ENCODE measurements at regions not wholly inside any gene's neighbourhood (a gene's known extent, or its start where the extent isn't known, plus 50 kb on each side); places are given as distances from the start of the nearest gene placed in this dataset.

- no peaks in the 10 kb centered on the region for H3K9me3 ChIP-seq
- no peaks in the 10 kb centered on the region for H3K4me1 ChIP-seq
- no peaks in the 10 kb centered on the region for H3K27me3 ChIP-seq
- H3K27ac ChIP-seq (replicated peaks in 1 of 4), result no peak overlapping the region
- 89% methylated on average over 2 of the region's 2 CpGs for WGBS
- H3K36me3 ChIP-seq, result no peaks in the 10 kb centered on the region
- DNase-seq (ENCODE audit: extremely low spot score), result no peak
- H3K4me3 ChIP-seq, result no peak overlapping the region
- intact Hi-C loops (cut with DNase I), result no loop called here
- no peak for TF ChIP-seq CTCF (IDR thresholded peaks at IDR 0.05)
- TF ChIP-seq EP300 (IDR thresholded peaks at IDR 0.05), result no peak
- no peak for TF ChIP-seq POLR2AphosphoS5 (IDR thresholded peaks at IDR 0.05)
- no peak for TF ChIP-seq POLR2A (IDR thresholded peaks at IDR 0.05; ENCODE audit: low read depth)
These were observed 899.6 kb upstream of the ANO3 start for GRCh38 chr11:25432376-25432775.

GRCh38 chr11:25435197-25435596 lies 896.7 kb upstream of the ANO3 start:
- TF ChIP-seq POLR2AphosphoS5 (IDR thresholded peaks at IDR 0.05), result no peak
- TF ChIP-seq POLR2A (IDR thresholded peaks at IDR 0.05; ENCODE audit: low read depth), result no peak
- TF ChIP-seq CTCF (IDR thresholded peaks at IDR 0.05), result no peak
- no peak for TF ChIP-seq EP300 (IDR thresholded peaks at IDR 0.05)
- Histone ChIP-seq H3K9me3 (no peaks in the 10 kb centered on the region), H3K27me3 (no peaks in the 10 kb centered on the region), H3K4me3 (no peak overlapping the region), H3K36me3 (no peaks in the 10 kb centered on the region), H3K4me1 (no peaks in the 10 kb centered on the region), H3K27ac (replicated peaks in 1 of 4) (no peak overlapping the region)
- 89% methylated on average over 1 of the region's 1 CpG for WGBS
- intact Hi-C loops (cut with DNase I), result no loop called here
- no peak for DNase-seq (ENCODE audit: extremely low spot score)

DNA sequence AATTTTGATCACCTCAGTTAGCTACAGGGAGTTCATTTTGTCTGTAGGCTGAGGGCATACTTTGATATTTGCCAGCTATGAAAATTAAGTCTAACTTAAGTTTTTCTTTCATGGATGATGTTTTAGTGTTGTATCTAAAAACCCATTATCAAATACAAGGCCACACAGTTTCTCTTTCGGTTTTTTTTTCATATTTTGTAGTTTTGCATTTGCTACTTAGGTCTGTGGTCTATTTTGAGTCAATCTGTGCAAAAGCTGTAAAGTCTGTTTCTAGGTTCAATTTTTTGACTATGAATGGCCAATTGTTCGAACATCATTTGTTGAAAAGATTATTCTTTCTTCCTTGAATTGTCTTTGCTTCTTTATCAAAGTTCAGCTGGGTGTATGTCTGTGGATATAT lies 895.6 kb upstream of the ANO3 start:
- 77% methylated on average over 2 of the region's 2 CpGs for WGBS
- no peak for DNase-seq (ENCODE audit: extremely low spot score)
- H3K4me1 ChIP-seq, result no peaks in the 10 kb centered on the region
- H3K36me3 ChIP-seq, result no peaks in the 10 kb centered on the region
- H3K9me3 ChIP-seq, result no peaks in the 10 kb centered on the region
- H3K27ac ChIP-seq (replicated peaks in 1 of 4), result no peak overlapping the region
- no peak for TF ChIP-seq POLR2A (IDR thresholded peaks at IDR 0.05; ENCODE audit: low read depth)
- intact Hi-C loops (cut with DNase I), result no loop called here
- no peaks in the 10 kb centered on the region for H3K27me3 ChIP-seq
- no peak overlapping the region for H3K4me3 ChIP-seq

GRCh38 chr11:25441421-25441820 lies 890.5 kb upstream of the ANO3 start:
- Histone ChIP-seq H3K27me3 (no peaks in the 10 kb centered on the region), H3K9me3 (no peaks in the 10 kb centered on the region), H3K27ac (replicated peaks in 1 of 4) (no peak overlapping the region), H3K4me1 (no peaks in the 10 kb centered on the region), H3K36me3 (no peaks in the 10 kb centered on the region), H3K4me3 (no peak overlapping the region)
- intact Hi-C loops (cut with DNase I), result no loop called here
- WGBS, result 39% methylated on average over 3 of the region's 3 CpGs
- DNase-seq (ENCODE audit: extremely low spot score), result no peak
- TF ChIP-seq POLR2A (IDR thresholded peaks at IDR 0.05; ENCODE audit: low read depth), result no peak
- TF ChIP-seq POLR2AphosphoS5 (IDR thresholded peaks at IDR 0.05), result no peak
- no peak for TF ChIP-seq CTCF (IDR thresholded peaks at IDR 0.05)
- no peak for TF ChIP-seq EP300 (IDR thresholded peaks at IDR 0.05)

DNA sequence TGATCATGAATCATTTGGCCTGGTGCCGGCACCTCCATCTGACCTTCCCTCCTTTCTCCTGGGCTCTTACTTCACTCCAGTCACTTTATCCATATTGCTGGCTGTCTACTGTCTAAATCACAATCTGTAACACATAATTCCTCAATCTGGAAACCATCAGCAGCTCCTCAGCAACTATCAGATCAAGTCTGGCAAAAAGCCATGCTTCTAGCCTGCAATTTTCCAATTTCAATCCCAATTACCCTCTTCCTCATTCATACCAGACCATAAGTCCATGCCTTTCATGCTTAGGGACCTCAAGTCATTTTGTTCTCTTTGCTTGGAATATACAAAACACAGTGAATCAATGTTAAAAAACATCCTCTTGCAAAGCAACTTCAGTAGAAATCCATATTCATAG lies 882.8 kb upstream of the ANO3 start:
- no peak for TF ChIP-seq EP300 (IDR thresholded peaks at IDR 0.05)
- H3K4me1 ChIP-seq, result no peaks in the 10 kb centered on the region
- H3K27ac ChIP-seq (replicated peaks in 1 of 4), result no peak overlapping the region

GRCh38 chr11:25453471-25453870 lies 878.5 kb upstream of the ANO3 start:
- no peaks in the 10 kb centered on the region for H3K27me3 ChIP-seq
- WGBS, result 92% methylated on average over 8 of the region's 8 CpGs
- no peak for TF ChIP-seq EP300 (IDR thresholded peaks at IDR 0.05)
- no peak for TF ChIP-seq CTCF (IDR thresholded peaks at IDR 0.05)
- TF ChIP-seq POLR2A (IDR thresholded peaks at IDR 0.05; ENCODE audit: low read depth), result no peak
- TF ChIP-seq POLR2AphosphoS5 (IDR thresholded peaks at IDR 0.05), result no peak

More for the DNA sequence above, 882.8 kb upstream of the ANO3 start:
- Histone ChIP-seq H3K27me3 (no peaks in the 10 kb centered on the region), H3K4me3 (no peak overlapping the region), H3K36me3 (no peaks in the 10 kb centered on the region), H3K9me3 (no peaks in the 10 kb centered on the region)
- no peak for DNase-seq (ENCODE audit: extremely low spot score)
- 71% methylated on average over 1 of the region's 1 CpG for WGBS
- intact Hi-C loops (cut with DNase I), result no loop called here

More at GRCh38 chr11:25453471-25453870, 878.5 kb upstream of the ANO3 start:
- no peak for DNase-seq (ENCODE audit: extremely low spot score)
- intact Hi-C loops (cut with DNase I), result no loop called here
- Histone ChIP-seq H3K4me3 (no peak overlapping the region), H3K36me3 (no peaks in the 10 kb centered on the region), H3K27ac (replicated peaks in 1 of 4) (no peak overlapping the region), H3K9me3 (no peaks in the 10 kb centered on the region), H3K4me1 (no peaks in the 10 kb centered on the region)
